K562 (cell line): ENCODE measurements at regions not wholly inside any gene's neighbourhood (a gene's known extent, or its start where the extent isn't known, plus 50 kb on each side); places are given as distances from the start of the nearest gene placed in this dataset.

ENCODE experiments used
- ATAC-seq: fragments of 200-7000 bp; cut with Tn5 transposase; 3 replicates; pipeline ENCODE4 v1.9.1; 2020; ENCODE audit warnings: moderate library complexity
- BruUV-seq: library from RNA; stranded (reverse); fragments of 400-500 nt; replicated peaks from 2 replicates; lab custom pipeline; 2021; lab: Mats Ljungman, UMichigan
- CTCF ChIA-PET: fragments of 300-600 bp; formaldehyde crosslinking; extraction: SDS; loops from one replicate; lab custom pipeline; 2021; ENCODE audit warnings: low intra/inter-chr PET ratio; lab: Yijun Ruan, JAX
- POLR2A ChIA-PET: fragments of 300-600, 350-650 bp; sonication (Branson Sonifier 250); formaldehyde crosslinking; extraction: SDS; loops from one replicate; lab custom pipeline; 2021; ENCODE audit warnings: antibody characterized with exemption, inconsistent platforms; lab: Yijun Ruan, JAX
- DNase-seq, 4 experiments: peaks; one replicate each; pipeline versions ENCODE4 v3.0.0 to v3.0.0-alpha.2; 2011 to 2018; ENCODE audit warnings: low spot score in 3 of 4, mixed read lengths in 3 of 4; ENCODE audit errors: extremely low read depth in 1 of 4
- FAIRE-seq: peaks from 2 replicates; lab custom pipeline; 2011; peaks lifted over from hg19 to GRCh38; lab: Jason Lieb, UNC
- H2AFZ ChIP-seq: 2 replicates; pipeline ENCODE4 v1.6.0; 2011; ENCODE audit warnings: low read depth, low read length, control low read depth, inconsistent platforms
- H3K27ac ChIP-seq: fragments of 200-600 bp; 3 replicates; pipeline ENCODE4 v1.8.0; 2011; ENCODE audit warnings: low read depth, mild to moderate bottlenecking, control low read depth, inconsistent platforms, low read length, moderate library complexity, mixed read lengths; ENCODE audit errors: extremely low read depth
- H3K27me3 ChIP-seq, 2 experiments: fragments of 300-600 bp in 1 of 2; 2 replicates in 1 of 2; 3 replicates in 1 of 2; pipeline versions ENCODE4 v1.6.0 to v1.8.0; 2011; ENCODE audit warnings: inconsistent platforms in 2 of 2, low read length in 2 of 2, mild to moderate bottlenecking in 1 of 2, mixed read lengths in 1 of 2, moderate library complexity in 1 of 2; ENCODE audit not compliant: control insufficient read depth in 2 of 2, insufficient read depth in 2 of 2
- H3K36me3 ChIP-seq: fragments of 300-600 bp; 3 replicates; pipeline ENCODE4 v1.8.0; 2011; ENCODE audit warnings: mild to moderate bottlenecking, low read length, inconsistent platforms; ENCODE audit not compliant: control insufficient read depth, insufficient read depth
- H3K4me1 ChIP-seq, 2 experiments: fragments of 200-600 bp in 1 of 2; replicated peaks in 1 of 2; 2 replicates in 1 of 2; 3 replicates in 1 of 2; pipeline versions ENCODE4 v1.5.1 to v1.8.0; 2011; ENCODE audit warnings: inconsistent platforms in 2 of 2, low read length in 2 of 2, mild to moderate bottlenecking in 1 of 2, mixed read lengths in 1 of 2, moderate library complexity in 1 of 2; ENCODE audit not compliant: control insufficient read depth in 2 of 2, insufficient read depth in 2 of 2
- H3K4me2 ChIP-seq: 2 replicates; pipeline ENCODE4 v1.6.1; 2011; ENCODE audit warnings: low read length, control low read depth, inconsistent platforms, mixed read lengths; ENCODE audit not compliant: insufficient read depth
- H3K4me3 ChIP-seq: fragments of 200-600 bp; sonication (generic), shearing (Covaris generic); 2 replicates; pipeline ENCODE4 v1.5.1; 2016; ENCODE audit warnings: control low read depth, inconsistent platforms
- H3K79me2 ChIP-seq: fragments of 200-600 bp; 3 replicates; pipeline ENCODE4 v1.8.0; 2011; ENCODE audit warnings: low read length, inconsistent platforms; ENCODE audit not compliant: control insufficient read depth, insufficient read depth
- H3K9ac ChIP-seq, 2 experiments: 2 replicates each; pipeline versions ENCODE4 v1.6.0 to v1.6.1; 2011; ENCODE audit warnings: low read depth in 2 of 2, low read length in 2 of 2, control low read depth in 1 of 2, inconsistent platforms in 1 of 2, mild to moderate bottlenecking in 1 of 2, mixed read lengths in 1 of 2; ENCODE audit not compliant: insufficient read depth in 1 of 2
- H3K9me1 ChIP-seq: one replicate; pipeline ENCODE4 v1.6.0; 2011; ENCODE audit warnings: inconsistent platforms, mild to moderate bottlenecking, low read length, moderate library complexity; ENCODE audit not compliant: control insufficient read depth, insufficient read depth
- H3K9me3 ChIP-seq: replicated peaks from 2 replicates; pipeline ENCODE4 v1.5.1; 2011; ENCODE audit warnings: low read depth, low read length, inconsistent platforms; ENCODE audit not compliant: control insufficient read depth, insufficient read depth
- H4K20me1 ChIP-seq: replicated peaks from 2 replicates; pipeline ENCODE4 v1.6.1; 2011; ENCODE audit warnings: low read length, inconsistent platforms, mixed read lengths; ENCODE audit not compliant: control insufficient read depth, insufficient read depth
- ARID1B ChIP-seq: fragments of 450-650 bp; IDR thresholded peaks from 2 replicates; pipeline ENCODE4 v1.6.1; 2016; ENCODE audit warnings: antibody characterized with exemption, mild to moderate bottlenecking, inconsistent platforms
- CBX2 ChIP-seq: fragments of 200-600 bp; sonication (generic); IDR thresholded peaks from one replicate; pipeline ENCODE4 v1.6.1; 2012; ENCODE audit warnings: mild to moderate bottlenecking, low read length, inconsistent platforms; ENCODE audit not compliant: insufficient read depth, poor library complexity, severe bottlenecking
- CTBP1 ChIP-seq: fragments of 450-650 bp; IDR thresholded peaks from 2 replicates; pipeline ENCODE4 v1.6.1; 2016; ENCODE audit warnings: borderline replicate concordance
- DPF2 ChIP-seq: fragments of 450-650 bp; IDR thresholded peaks from 2 replicates; pipeline ENCODE4 v1.6.1; 2016
- GABPA ChIP-seq: fragments of 200-800 bp; sonication (Bioruptor generic); conservative IDR thresholded peaks from 2 replicates; pipeline ENCODE4 v1.6.1; 2016; ENCODE audit warnings: low read depth, missing genetic modification characterization, missing compliant biosample characterization
- GTF3C2 ChIP-seq: IDR thresholded peaks from 3 replicates; pipeline ENCODE4 v1.6.1; 2011; ENCODE audit warnings: borderline replicate concordance, mild to moderate bottlenecking, moderate library complexity; ENCODE audit not compliant: insufficient read length; ENCODE audit errors: extremely low read depth
- ID3 ChIP-seq, 2 experiments: fragments of 250-450 bp in 1 of 2; fragments of 450-650 bp in 1 of 2; sonication (Bioruptor Pico) in 1 of 2; IDR thresholded peaks; 2 replicates each; pipeline versions ENCODE4 v1.6.1 to v1.8.0; 2016 to 2021; ENCODE audit warnings: mild to moderate bottlenecking in 2 of 2, moderate library complexity in 2 of 2, missing compliant biosample characterization in 1 of 2, missing genetic modification characterization in 1 of 2
- JUND ChIP-seq, 2 experiments: IDR thresholded peaks; 2 replicates in 1 of 2; 3 replicates in 1 of 2; pipeline ENCODE4 v1.6.1; 2011; ENCODE audit warnings: borderline replicate concordance in 2 of 2, low read depth in 2 of 2, low read length in 2 of 2, improper control_type of control experiment in 1 of 2, missing biosample characterization in 1 of 2, missing genetic modification characterization in 1 of 2, missing genetic modification reagents in 1 of 2
- NFYB ChIP-seq: IDR thresholded peaks from 2 replicates; pipeline ENCODE4 v1.6.1; 2011; ENCODE audit warnings: mild to moderate bottlenecking, moderate library complexity; ENCODE audit not compliant: insufficient read length; ENCODE audit errors: extremely low read depth
- SOX6 ChIP-seq: fragments of 450-650 bp; IDR thresholded peaks from 2 replicates; pipeline ENCODE4 v1.6.1; 2014; ENCODE audit warnings: mild to moderate bottlenecking
- STAT5A ChIP-seq: IDR thresholded peaks from 2 replicates; pipeline ENCODE4 v1.6.1; 2012; ENCODE audit warnings: low read length, inconsistent platforms, borderline replicate concordance
- TCF3 ChIP-seq: sonication (generic); formaldehyde crosslinking; IDR thresholded peaks from 2 replicates; pipeline ENCODE4 v1.4.0; 2020; ENCODE audit warnings: mild to moderate bottlenecking, missing genetic modification reagents
- TRIM24 ChIP-seq, 2 experiments: fragments of 450-650 bp; IDR thresholded peaks; 2 replicates each; pipeline ENCODE4 v1.6.1; 2016
- ZNF639 ChIP-seq, 2 experiments: fragments of 200-800 bp in 1 of 2; sonication (Bioruptor generic) in 1 of 2; sonication (generic) in 1 of 2; formaldehyde crosslinking in 1 of 2; IDR thresholded peaks in 1 of 2; conservative IDR thresholded peaks in 1 of 2; 2 replicates each; pipeline versions ENCODE4 v1.5.0 to v1.6.1; 2016 to 2020; ENCODE audit warnings: missing compliant biosample characterization in 1 of 2, missing genetic modification characterization in 1 of 2, missing genetic modification reagents in 1 of 2
- ZNF668 ChIP-seq: fragments of 250-450 bp; sonication (Bioruptor Pico); IDR thresholded peaks from 2 replicates; pipeline ENCODE4 v1.8.0; 2022; ENCODE audit warnings: mild to moderate bottlenecking, inconsistent platforms
- ZNF699 ChIP-seq: fragments of 250-450 bp; sonication (Bioruptor Pico); IDR thresholded peaks from 2 replicates; pipeline ENCODE4 v1.8.0; 2021; ENCODE audit warnings: mild to moderate bottlenecking, moderate library complexity; ENCODE audit not compliant: insufficient replicate concordance
- in situ Hi-C: fragments of 300-500 bp; cut with MboI; formaldehyde crosslinking; loops from 4 replicates; pipeline ENCODE4 v1.15.0; 2018; ENCODE audit warnings: inconsistent platforms, mixed read lengths
- intact Hi-C: fragments of 100-400 bp; cut with micrococcal nuclease; formaldehyde crosslinking; loops from 2 replicates; pipeline ENCODE4 v1.14.2; 2022

DNA sequence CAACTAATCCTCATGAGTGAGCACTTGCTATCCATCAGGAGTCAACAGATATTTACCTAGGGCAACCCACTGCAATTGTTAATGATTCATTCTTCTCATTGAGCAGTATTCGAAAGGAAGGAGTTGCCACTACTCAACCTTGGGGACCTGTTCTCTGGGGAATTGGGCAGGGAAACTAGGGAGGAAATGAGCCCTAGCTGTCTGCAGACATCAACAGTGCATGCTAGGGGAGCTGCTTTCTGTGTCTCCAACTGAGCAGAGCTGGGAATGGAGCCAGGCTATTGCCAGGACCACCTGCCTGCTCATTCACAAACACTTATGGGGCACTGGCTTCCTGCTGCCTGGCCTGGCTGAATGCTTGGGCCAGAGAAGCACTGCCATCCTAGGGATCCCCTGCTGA, 183.4 kb downstream of the TMEM38B start (continued):
- TF ChIP-seq ZNF699 (CRISPR knock-in tag) (no peak), GTF3C2 (no peak), CBX2 (no peak), ZNF668 (no peak), DPF2 (no peak)

- DNase-seq: peak in 2 of 4 experiments; percentile 28 to 41
- Histone ChIP-seq H3K9me1 (no peaks in the 10 kb centered on the region), H3K27ac (no peak overlapping the region), H3K4me2 (peak overlapping the region; percentile 8), H3K79me2 (no peaks in the 10 kb centered on the region), H3K27me3 (no peaks in the 10 kb centered on the region), H3K4me3 (no peak overlapping the region), H2AFZ (0 out of 2 replicates have a peak overlapping the region, but pooled peaks have one; percentile 1), H3K36me3 (no peaks in the 10 kb centered on the region), H3K9me3 (no peaks in the 10 kb centered on the region), H3K4me1 (peaks cover 0 to 14% of the 10 kb centered on the region in 2 experiments; a peak in 4 of 5 replicates), H3K9ac (no peak overlapping the region), H4K20me1 (no peaks in the 10 kb centered on the region)
- peak; percentile 49 for FAIRE-seq
- intact Hi-C loops: no loop called here
- ChIA-PET POLR2A (interaction anchor here (0.8 to 1.3 kb wide), 2 partner anchors 29 to 43 kb away, joined by 3 to 4 read pairs; no protein-coding TSS in a partner anchor), CTCF (interaction anchor here (4.1 kb wide), 1 partner anchor 37 kb away, joined by 24 read pairs; no protein-coding TSS in a partner anchor)
- peak; percentile 29; the same call in 2 of the 3 replicates for ATAC-seq
- in situ Hi-C loops: loop anchor here (25.0 kb wide), 1 partner anchor 1283 kb away; no protein-coding TSS in a partner anchor
- BruUV-seq: no TSS peak
- TF ChIP-seq CTBP1 (peak; percentile 43; the same call in 1 of the 2 replicates), STAT5A (0 out of 2 replicates have a peak, but pooled peaks have one; percentile 18), TCF3 (CRISPR knock-in tag) (peak; percentile 36), ID3 (CRISPR knock-in tag; IDR thresholded peaks at IDR 0.05) (no peak), ID3 (tag; IDR thresholded peaks at IDR 0.05) (peak; percentile 71; the same call in 1 of the 2 replicates), GABPA (tag) (no peak), NFYB (no peak), JUND (IDR thresholded peaks at IDR 0.05; ENCODE audit: borderline replicate concordance, low read depth, low read length) (peak; percentile 13; the same call in 1 of the 2 replicates), JUND (tag; IDR thresholded peaks at IDR 0.05; ENCODE audit: borderline replicate concordance, low read depth, low read length) (peak; percentile 50; the same call in 1 of the 3 replicates), ARID1B (peak; percentile 70), TRIM24 (IDR thresholded peaks at IDR 0.05) (0 out of 4 replicates have a peak, but pooled peaks of 1 of the 2 experiments have one; percentile 30), ZNF639 (CRISPR knock-in tag; conservative IDR thresholded peaks at IDR 0.05 in 1 of 2, IDR thresholded peaks at IDR 0.05 in 1 of 2) (no peak), SOX6 (peak; percentile 64; the same call in 1 of the 2 replicates)
These were observed 184.8 kb downstream of the TMEM38B start for GRCh38 chr9:105879181-105879580.
